SJSA1 (cell line): ENCODE measurements at regions not wholly inside any gene's neighbourhood (a gene's known extent, or its start where the extent isn't known, plus 50 kb on each side); places are given as distances from the start of the nearest gene placed in this dataset.

Experiments used
- DNase-seq, 2 experiments: peaks; one replicate each; pipeline ENCODE4 v3.0.0-alpha.2; 2015 to 2020; ENCODE audit warnings: low spot score in 2 of 2, low read depth in 1 of 2
- H3K27ac ChIP-seq: fragments of 250-450 bp; sonication (Bioruptor Pico); 2 replicates; pipeline ENCODE4 v1.5.1; 2020; ENCODE audit warnings: mild to moderate bottlenecking, moderate library complexity
- H3K27me3 ChIP-seq: fragments of 250-450 bp; sonication (Bioruptor Pico); replicated peaks from 2 replicates; pipeline ENCODE4 v1.5.1; 2020; ENCODE audit warnings: mild to moderate bottlenecking, moderate library complexity
- H3K36me3 ChIP-seq: fragments of 250-450 bp; sonication (Bioruptor Pico); 2 replicates; pipeline ENCODE4 v1.5.1; 2020; ENCODE audit warnings: mild to moderate bottlenecking
- H3K4me1 ChIP-seq: fragments of 250-450 bp; sonication (Bioruptor Pico); replicated peaks from 2 replicates; pipeline ENCODE4 v1.6.1; 2021; ENCODE audit warnings: mild to moderate bottlenecking
- H3K4me3 ChIP-seq: fragments of 250-450 bp; sonication (Bioruptor Pico); 2 replicates; pipeline ENCODE4 v1.5.1; 2020; ENCODE audit warnings: mild to moderate bottlenecking
- H3K9me3 ChIP-seq: fragments of 250-450 bp; sonication (Bioruptor Pico); replicated peaks from 2 replicates; pipeline ENCODE4 v1.5.1; 2020; ENCODE audit warnings: mild to moderate bottlenecking

DNA sequence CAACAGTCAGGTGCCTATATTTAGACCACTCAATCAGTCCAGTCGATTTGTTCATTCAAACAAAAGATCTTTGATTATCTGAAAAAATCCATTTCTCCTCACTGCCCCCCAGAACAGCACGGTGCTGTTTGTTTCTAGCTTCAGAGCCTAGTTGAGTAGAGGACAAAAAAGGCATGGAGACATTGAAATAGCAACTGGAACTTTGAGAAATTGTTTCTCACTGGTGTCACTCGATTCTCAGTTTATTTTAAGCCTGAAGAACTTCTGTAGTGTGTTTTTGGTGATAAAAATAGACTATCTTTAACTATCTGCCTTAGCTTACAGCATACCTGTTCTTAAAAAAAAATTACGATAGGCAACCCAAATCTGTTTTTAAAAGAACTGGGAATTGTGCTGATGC lies 67.1 kb downstream of the ARHGAP35 start:
- H3K9me3 ChIP-seq: no peaks in the 10 kb centered on the region
- H3K27ac ChIP-seq: no peak overlapping the region
- no peak for DNase-seq
- no peak overlapping the region for H3K4me3 ChIP-seq
- H3K36me3 ChIP-seq: peaks cover 21% of the 10 kb centered on the region
- no peaks in the 10 kb centered on the region for H3K27me3 ChIP-seq
- H3K4me1 ChIP-seq: peaks cover 46% of the 10 kb centered on the region

DNA sequence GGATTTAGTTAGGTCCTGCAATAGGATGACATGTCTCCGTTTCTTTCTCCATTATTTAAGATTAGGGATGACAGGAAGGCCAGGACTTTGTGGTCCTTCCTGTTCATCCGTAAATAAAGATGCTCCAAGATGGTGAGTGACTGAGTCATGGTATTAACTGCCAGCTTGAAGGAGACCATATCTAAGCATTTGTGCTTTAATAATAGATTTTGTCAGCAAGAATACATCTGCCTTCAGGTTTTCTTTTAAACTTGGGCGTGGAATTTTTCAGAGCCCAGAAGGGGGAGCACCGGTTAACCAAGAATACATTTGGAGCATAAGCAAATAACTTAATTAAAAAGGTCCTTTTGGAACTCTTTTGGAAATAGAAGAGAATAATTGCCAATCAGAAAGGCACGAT lies 68.2 kb downstream of the ARHGAP35 start:
- Histone ChIP-seq H3K4me3 (no peak overlapping the region), H3K4me1 (peaks cover 57% of the 10 kb centered on the region), H3K9me3 (no peaks in the 10 kb centered on the region), H3K27me3 (no peaks in the 10 kb centered on the region), H3K36me3 (peaks cover 20% of the 10 kb centered on the region), H3K27ac (no peak overlapping the region)
- DNase-seq: peak in 1 of 2 experiments; percentile 41

DNA sequence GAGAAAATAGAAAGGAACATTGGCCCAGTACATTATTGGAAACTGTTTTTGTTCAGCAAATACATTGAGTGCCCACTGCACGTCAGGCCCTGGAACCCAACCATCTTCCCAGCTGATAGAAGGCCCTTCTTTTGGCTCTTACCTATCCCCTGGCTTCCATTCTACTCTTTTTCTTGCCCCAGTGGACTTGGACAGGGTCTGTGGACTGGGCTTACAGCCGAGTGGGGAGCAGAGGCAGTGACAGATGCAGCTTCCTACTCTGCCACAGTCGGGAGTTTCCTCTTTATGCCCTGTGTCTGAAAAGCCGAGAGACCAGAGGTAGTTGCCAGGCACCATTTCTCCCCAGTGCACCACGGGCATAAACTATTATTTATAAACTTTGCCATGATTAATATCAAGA lies 70.4 kb downstream of the ARHGAP35 start:
- Histone ChIP-seq H3K27ac (no peak overlapping the region), H3K9me3 (no peaks in the 10 kb centered on the region), H3K4me1 (peaks cover 75% of the 10 kb centered on the region), H3K36me3 (peaks cover 8% of the 10 kb centered on the region; the same call in 1 of the 2 replicates), H3K27me3 (no peaks in the 10 kb centered on the region), H3K4me3 (no peak overlapping the region)
- no peak for DNase-seq

DNA sequence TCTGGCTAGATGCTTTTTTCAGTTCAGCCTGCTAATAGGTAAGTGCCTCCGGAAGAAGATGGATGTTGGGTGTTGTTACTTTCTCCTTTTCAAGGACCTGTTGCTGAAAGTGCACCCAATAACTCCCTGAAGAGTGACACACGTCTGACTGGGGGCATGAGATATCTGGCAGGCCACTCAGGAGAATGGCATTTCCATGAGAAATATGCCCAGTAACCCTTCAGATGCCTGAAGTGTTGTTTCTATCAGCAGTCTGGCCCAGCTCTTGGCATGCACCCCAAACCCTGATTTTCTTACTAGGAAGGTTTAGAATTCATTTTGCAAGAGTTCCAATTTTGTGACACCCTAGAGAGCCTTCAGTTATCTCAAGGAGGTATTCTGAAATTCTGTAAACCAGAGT lies 71.5 kb downstream of the ARHGAP35 start:
- Histone ChIP-seq H3K27ac (peak overlapping the region; percentile 82), H3K27me3 (no peaks in the 10 kb centered on the region), H3K9me3 (no peaks in the 10 kb centered on the region), H3K4me3 (no peak overlapping the region), H3K4me1 (peaks cover 87% of the 10 kb centered on the region), H3K36me3 (peaks cover 8% of the 10 kb centered on the region)
- DNase-seq: peak; percentile 63 to 73

DNA sequence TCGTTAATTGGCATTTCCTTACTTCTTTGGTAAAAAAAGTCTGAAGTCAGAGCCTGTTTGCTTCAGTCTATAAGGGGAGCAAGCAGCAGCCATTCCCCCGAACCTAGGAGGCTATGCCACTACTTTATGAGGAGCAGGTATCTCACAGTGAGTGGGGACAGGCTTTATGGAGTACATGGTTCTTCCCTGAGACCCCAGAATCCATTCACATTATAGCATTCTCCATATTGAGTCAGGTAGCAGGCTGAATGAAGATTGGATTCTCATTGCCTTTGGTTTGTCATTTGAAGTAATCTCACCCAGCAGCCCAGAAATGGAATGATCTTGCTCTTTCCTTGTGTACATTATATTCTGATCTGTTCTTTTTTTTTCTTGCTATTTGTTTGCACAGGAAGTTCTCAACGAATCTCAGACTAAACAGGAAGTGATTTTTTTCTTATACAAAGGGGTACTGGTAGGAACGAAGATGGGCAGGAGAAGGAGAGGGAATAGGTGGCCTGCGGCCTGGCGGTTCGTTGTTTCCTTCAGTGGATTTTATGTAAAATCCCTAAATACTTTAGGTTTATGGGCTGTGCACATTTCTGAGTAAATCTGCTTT lies 74.4 kb downstream of the ARHGAP35 start:
- peak in 1 of 2 experiments; percentile 64 for DNase-seq
- peaks cover 78% of the 10 kb centered on the region for H3K4me1 ChIP-seq
- H3K36me3 ChIP-seq: peaks cover 27% of the 10 kb centered on the region
- no peak overlapping the region for H3K4me3 ChIP-seq
- no peaks in the 10 kb centered on the region for H3K27me3 ChIP-seq
- H3K9me3 ChIP-seq: no peaks in the 10 kb centered on the region
- H3K27ac ChIP-seq: peak overlapping the region; percentile 82

DNA sequence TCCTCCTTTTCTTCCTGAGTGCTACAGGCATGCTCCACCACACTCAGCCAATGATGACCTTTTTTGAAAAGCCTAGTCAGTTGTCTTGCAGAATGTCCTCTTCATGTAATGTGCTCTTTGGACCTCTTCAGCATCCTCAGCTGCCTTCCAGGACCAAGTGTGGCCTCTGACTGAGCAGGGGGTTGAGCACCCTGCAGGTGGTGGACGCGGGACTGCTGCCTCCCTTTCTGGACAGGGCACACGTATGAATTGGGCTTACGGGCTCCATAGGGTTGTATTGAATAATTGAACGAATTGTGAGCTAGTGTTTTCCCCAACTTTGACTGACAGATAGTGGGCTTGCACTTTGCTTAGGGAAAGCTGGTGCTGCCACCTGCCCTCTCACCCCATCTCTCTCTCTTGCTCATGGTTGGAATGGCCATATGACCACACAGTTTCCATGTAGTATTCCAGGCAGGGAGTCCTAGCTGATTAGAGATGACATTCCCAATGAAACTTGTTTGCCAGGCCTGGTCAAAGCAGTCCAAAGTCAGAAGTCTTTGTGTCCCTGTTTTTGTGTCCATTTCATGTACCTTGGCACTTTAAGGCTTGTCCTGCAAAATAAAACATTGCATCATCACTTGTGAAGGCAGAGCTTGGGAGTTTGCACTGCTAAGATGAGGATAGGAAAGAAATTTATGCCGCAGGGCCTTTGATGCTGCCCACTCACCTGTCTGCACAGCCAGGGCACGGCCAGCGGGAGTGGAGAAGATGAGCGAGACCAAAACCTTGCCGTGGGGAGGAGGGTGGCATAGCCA lies 76.3 kb upstream of the NPAS1 start:
- Histone ChIP-seq H3K4me1 (peaks cover 20% of the 10 kb centered on the region), H3K27ac (no peak overlapping the region), H3K27me3 (no peaks in the 10 kb centered on the region), H3K36me3 (peaks cover 37% of the 10 kb centered on the region), H3K9me3 (no peaks in the 10 kb centered on the region), H3K4me3 (no peak overlapping the region)
- no peak for DNase-seq

DNA sequence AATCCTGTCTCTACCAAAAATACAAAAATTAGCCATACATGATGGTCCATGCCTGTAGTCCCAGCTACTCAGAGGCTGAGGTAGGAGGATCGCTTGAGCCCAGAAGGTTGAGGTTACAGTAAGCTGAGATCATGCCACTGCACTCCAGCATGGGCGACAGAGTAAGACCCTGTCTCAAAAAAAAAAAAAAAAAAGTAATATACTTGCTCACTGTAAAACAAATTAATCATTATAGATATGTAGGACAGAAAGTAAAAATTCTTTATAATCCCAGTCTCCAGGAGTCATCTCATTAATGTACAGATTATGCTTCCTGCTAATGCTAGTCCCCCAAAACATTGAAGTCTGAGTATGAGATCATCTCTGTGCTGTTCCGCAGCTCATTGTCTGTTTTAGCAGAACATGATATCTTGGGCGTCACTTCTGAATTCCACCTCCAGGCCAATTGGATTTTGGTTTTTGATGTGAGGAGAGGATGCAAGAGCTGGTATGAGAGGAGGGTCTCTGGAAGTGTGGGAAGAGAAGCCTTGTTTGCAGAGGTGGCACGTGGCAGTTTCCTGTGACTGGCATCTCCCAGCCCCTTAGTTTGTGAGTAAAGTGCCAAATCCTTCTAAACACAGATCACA lies 75.4 kb upstream of the NPAS1 start:
- Histone ChIP-seq H3K9me3 (no peaks in the 10 kb centered on the region), H3K4me3 (no peak overlapping the region), H3K27ac (no peak overlapping the region), H3K36me3 (peaks cover 33% of the 10 kb centered on the region), H3K4me1 (peaks cover 20% of the 10 kb centered on the region), H3K27me3 (no peaks in the 10 kb centered on the region)
- DNase-seq: no peak

DNA sequence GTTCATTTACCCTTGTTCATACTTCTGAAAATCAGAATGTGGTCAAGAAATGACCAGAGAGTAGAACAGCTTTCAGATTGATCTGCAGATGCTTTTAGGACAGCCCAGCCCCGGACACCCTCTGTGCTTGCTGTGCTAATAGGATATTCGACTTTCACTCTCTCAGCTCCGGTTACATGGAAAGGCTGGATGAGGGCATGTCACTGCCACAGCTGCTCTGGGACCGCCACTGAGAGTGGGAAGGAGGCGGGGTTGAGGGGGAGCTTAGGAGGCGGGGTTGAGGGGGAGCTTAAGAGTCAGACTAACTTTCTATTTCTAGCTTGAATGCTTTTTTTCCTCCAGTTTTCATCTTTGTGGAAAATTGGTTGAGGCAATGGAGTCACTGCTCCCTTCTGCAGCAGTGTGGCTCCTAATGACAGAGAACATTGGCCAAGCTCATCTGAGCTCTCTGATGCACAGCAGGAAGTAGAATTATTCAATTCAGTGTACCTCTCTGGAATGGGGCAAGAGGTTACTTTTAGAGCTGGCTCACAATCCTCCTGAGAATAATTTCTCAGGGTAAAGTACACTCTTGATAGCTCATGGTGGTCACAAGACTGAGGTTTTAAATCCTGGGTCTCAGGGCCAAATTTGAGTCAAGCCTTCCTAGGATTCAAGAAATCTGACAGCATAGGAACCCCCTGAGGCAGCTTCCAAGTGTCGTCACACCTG lies 74.6 kb upstream of the NPAS1 start:
- no peaks in the 10 kb centered on the region for H3K9me3 ChIP-seq
- peak; percentile 34 to 74 for DNase-seq
- peaks cover 26% of the 10 kb centered on the region for H3K4me1 ChIP-seq
- H3K36me3 ChIP-seq: peaks cover 33% of the 10 kb centered on the region
- no peaks in the 10 kb centered on the region for H3K27me3 ChIP-seq
- H3K27ac ChIP-seq: no peak overlapping the region
- H3K4me3 ChIP-seq: no peak overlapping the region

DNA sequence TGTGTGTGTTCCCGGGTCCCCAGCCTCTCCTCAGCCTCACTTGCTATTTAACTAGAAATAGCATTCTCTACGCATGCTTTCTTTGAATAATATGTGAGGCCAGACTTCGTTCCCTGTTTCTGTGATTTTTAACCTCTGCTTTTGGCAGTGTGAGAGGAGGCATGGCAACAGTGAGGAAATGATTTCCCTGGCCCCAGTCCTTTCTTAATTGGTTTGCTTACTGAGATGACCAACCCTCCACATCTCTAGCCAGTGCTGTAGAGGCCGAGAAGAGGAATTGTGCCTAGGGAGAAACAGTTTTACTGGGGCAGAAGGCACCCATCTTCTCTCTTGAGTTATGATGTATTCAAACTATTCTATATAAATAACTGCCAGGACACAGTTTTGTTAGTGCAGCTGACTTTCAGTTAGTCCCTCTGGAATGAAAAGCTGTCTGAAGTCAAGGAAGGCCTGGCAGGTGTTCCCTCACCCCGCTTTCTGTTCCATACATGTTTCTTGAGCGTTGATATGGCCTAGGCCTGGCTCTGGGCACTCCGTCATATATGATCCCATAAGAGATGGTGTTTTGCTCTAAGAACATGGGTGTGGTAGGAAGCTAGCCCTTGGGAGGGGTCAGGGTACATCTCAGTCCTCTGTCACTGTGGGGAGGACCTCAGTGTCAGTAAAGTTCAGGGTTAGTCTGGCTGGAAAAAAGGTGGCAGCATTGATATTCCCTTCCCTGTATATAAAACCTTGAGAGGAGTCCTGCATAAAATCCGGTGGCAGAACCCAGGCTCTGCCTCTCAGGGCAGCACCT lies 73.7 kb upstream of the NPAS1 start:
- H3K36me3 ChIP-seq: peaks cover 39% of the 10 kb centered on the region
- H3K27ac ChIP-seq: no peak overlapping the region
- H3K4me1 ChIP-seq: peaks cover 34% of the 10 kb centered on the region
- no peak for DNase-seq
- H3K27me3 ChIP-seq: no peaks in the 10 kb centered on the region
- no peaks in the 10 kb centered on the region for H3K9me3 ChIP-seq
- no peak overlapping the region for H3K4me3 ChIP-seq

DNA sequence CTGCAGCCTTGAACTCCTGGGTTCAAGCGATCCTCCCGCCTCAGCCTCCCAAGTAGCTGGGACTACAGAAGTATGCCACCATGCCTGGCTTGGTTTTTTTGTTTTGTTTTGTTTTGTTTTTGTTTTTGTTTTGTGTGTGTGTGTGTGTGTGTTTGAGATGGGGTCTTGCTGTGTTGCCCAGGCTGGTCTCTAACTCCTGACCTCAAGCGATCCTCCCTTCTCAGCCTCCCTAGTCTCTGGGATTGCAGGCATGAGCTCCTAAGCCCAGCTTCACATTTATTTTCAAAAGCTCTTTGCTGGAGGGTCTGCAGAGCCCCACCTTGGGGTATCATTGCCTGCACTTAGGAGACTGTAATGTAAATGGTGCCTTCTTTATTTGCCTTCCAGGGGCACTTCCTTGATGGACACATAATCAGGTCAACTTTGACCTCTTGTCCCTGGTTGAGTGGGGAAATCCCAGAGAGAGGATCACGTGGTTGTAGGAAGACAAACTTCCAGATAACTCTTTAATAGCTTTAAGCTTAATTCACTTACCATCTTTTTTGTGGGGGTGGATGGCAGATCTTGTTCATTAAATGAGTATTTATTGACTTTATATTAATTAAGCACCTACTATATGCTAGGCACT lies 72.9 kb upstream of the NPAS1 start:
- Histone ChIP-seq H3K27me3 (no peaks in the 10 kb centered on the region), H3K9me3 (no peaks in the 10 kb centered on the region), H3K4me1 (peaks cover 41% of the 10 kb centered on the region), H3K36me3 (peaks cover 36% of the 10 kb centered on the region), H3K27ac (no peak overlapping the region), H3K4me3 (no peak overlapping the region)
- no peak for DNase-seq

DNA sequence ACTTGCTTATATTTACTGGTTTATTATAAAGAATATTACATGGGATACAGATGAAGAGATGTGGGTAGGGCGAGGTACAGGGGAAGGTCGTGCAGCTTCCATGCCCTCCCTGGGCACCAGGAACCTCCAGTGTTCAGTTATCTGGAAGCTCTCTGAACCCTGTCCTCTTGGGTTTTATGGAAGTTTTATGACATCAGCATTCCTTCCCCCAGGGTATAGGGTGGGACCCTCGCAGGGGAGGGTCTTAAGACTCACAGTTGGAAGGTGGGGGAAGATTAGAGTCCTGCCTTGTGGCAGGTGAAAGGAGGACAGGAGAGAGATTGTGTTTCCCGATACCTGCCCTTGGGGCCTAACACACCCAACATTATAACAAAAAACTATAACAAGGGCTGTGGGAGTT lies 71.8 kb upstream of the NPAS1 start:
- Histone ChIP-seq H3K27me3 (no peaks in the 10 kb centered on the region), H3K27ac (no peak overlapping the region), H3K36me3 (peaks cover 30% of the 10 kb centered on the region), H3K9me3 (no peaks in the 10 kb centered on the region), H3K4me3 (no peak overlapping the region), H3K4me1 (peaks cover 53% of the 10 kb centered on the region)
- no peak for DNase-seq

DNA sequence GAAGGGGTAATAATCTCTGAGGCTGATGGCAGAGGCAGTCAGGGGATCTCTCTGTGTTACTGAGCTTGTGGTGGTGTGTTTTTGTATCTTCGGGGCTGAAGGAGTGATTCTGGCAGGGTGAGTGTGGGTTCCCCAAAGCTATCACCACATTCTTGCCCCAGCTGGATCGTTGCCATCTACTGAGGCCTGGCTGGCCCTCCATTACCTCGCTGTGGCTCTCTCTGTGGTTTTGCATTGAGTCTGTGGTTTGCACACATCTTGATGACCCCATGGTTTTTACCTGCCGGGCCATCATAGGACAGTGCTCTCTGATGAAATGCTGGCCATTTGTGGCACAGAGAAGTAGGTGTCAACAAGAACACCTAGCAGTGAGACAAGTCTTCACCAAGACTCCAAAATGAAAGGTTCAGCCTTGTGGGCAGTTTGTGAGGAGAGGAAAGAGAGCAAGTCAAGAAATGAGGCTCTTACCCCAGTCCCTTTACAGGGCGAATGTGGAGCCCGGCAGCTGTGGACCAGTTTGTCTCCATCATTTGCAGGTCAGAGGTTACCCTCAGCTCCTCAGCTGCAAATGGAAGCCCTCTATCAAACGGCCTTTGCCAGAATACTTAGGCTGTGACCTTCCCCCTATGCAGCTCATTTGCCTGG lies 69.0 kb upstream of the NPAS1 start:
- H3K4me3 ChIP-seq: no peak overlapping the region
- H3K9me3 ChIP-seq: no peaks in the 10 kb centered on the region
- DNase-seq: no peak
- peaks cover 28% of the 10 kb centered on the region; the same call in 1 of the 2 replicates for H3K36me3 ChIP-seq
- H3K27ac ChIP-seq: peak overlapping the region; percentile 36
- peaks cover 60% of the 10 kb centered on the region for H3K4me1 ChIP-seq
- H3K27me3 ChIP-seq: no peaks in the 10 kb centered on the region
